Left ventricle myocardium inferior (tissue), 1 donor: ENCODE measurements at regions not wholly inside any gene's neighbourhood (a gene's known extent, or its start where the extent isn't known, plus 50 kb on each side); places are given as distances from the start of the nearest gene placed in this dataset.

Experiments used
- DNase-seq: peaks from one replicate; pipeline ENCODE4 v3.0.0-alpha.2; 2020
- H3K27ac ChIP-seq: fragments of 200-600 bp; replicated peaks from 2 replicates; pipeline ENCODE4 v1.8.0; 2021
- H3K27me3 ChIP-seq: fragments of 200-600 bp; 2 replicates; pipeline ENCODE4 v1.8.0; 2021; ENCODE audit warnings: low read depth
- H3K36me3 ChIP-seq: fragments of 200-600 bp; 2 replicates; pipeline ENCODE4 v1.8.0; 2021
- H3K4me1 ChIP-seq: fragments of 200-600 bp; 2 replicates; pipeline ENCODE4 v1.8.0; 2021
- H3K4me3 ChIP-seq: fragments of 200-600 bp; 2 replicates; pipeline ENCODE4 v1.8.0; 2021; ENCODE audit warnings: mild to moderate bottlenecking, moderate library complexity
- H3K9me3 ChIP-seq: fragments of 200-600 bp; replicated peaks from 2 replicates; pipeline ENCODE4 v1.8.0; 2021
- intact Hi-C: fragments of 100-400 bp; cut with micrococcal nuclease; formaldehyde crosslinking; loops from one replicate; pipeline ENCODE4 v1.11.0; 2022
- TF ChIP-seq, protein P1 (sequence below): fragments of 200-600 bp; IDR thresholded peaks from 2 replicates; pipeline ENCODE4 v1.8.0; 2021; ENCODE audit warnings: antibody characterized with exemption, mild to moderate bottlenecking, borderline replicate concordance
- donor health status: DM: no; HTN: yes; CAD: no; lungs with severe emphysema.

DNA sequence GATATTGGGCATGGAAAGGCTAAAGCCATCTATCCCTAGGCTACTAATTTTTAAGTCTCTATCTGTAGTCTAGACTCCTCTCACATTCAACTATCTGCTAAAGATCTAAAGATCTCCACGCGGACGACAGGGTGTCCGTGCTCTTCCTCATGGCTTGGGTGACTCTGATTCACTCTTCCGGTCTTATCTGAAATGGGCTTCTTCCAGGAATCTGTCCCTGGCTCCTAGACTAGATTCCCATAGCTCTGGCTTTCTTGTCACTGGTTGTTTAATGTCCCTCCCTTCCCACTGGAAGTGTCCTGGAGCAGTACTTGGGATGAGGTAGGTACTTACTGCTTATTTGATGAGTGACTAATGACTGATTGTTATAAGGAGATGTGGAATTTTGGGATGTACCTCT is 62.0 kb upstream of the PODXL start:
- H3K36me3 ChIP-seq = no peaks in the 10 kb centered on the region
- no peaks in the 10 kb centered on the region for H3K27me3 ChIP-seq
- H3K27ac ChIP-seq = no peak overlapping the region
- intact Hi-C loops = no loop called here
- H3K4me3 ChIP-seq = no peak overlapping the region
- no peaks in the 10 kb centered on the region for H3K9me3 ChIP-seq
- DNase-seq = no peak
- TF ChIP-seq, protein P1, sequence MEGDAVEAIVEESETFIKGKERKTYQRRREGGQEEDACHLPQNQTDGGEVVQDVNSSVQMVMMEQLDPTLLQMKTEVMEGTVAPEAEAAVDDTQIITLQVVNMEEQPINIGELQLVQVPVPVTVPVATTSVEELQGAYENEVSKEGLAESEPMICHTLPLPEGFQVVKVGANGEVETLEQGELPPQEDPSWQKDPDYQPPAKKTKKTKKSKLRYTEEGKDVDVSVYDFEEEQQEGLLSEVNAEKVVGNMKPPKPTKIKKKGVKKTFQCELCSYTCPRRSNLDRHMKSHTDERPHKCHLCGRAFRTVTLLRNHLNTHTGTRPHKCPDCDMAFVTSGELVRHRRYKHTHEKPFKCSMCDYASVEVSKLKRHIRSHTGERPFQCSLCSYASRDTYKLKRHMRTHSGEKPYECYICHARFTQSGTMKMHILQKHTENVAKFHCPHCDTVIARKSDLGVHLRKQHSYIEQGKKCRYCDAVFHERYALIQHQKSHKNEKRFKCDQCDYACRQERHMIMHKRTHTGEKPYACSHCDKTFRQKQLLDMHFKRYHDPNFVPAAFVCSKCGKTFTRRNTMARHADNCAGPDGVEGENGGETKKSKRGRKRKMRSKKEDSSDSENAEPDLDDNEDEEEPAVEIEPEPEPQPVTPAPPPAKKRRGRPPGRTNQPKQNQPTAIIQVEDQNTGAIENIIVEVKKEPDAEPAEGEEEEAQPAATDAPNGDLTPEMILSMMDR = no peak
- H3K4me1 ChIP-seq = peaks cover 52% of the 10 kb centered on the region

DNA sequence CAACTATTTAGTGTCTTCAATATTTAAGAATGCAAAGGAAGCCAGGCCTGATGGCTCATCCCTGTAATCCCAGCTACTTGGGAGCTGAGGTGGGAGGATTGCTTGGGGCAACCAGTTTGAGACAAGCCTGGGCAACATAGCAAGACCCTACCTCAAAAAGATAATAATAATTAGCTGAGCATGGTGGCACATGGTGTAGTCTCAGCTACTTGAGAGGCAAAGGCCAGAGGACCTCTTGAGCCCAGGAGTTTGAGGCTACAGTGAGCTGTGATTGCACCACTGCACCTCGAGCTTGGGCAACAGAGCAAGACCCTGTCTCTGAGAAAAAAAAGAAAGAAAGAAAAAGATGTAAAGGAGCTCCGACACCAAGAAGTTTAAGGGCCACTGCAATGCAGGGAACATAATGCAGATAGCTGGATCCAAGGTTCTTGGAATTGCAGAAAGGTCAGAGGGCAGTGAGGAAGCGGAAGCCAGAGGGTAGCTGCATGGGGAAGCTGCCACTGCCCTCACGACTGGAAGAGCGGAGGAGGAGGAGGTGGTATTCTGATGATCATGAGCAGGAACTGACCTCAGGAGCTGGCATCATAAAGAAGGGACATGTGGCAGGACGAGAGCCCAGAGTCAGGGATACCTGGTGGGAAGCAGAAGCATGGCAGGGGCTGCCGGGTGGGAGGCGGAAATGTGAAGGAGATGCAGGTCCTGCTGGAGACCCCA is 60.2 kb upstream of the PODXL start:
- Histone ChIP-seq H3K36me3 (no peaks in the 10 kb centered on the region), H3K9me3 (no peaks in the 10 kb centered on the region), H3K27ac (no peak overlapping the region), H3K4me3 (no peak overlapping the region), H3K27me3 (no peaks in the 10 kb centered on the region), H3K4me1 (peaks cover 35% of the 10 kb centered on the region)
- intact Hi-C loops = no loop called here
- no peak for DNase-seq
- TF ChIP-seq, protein P1 = no peak

DNA sequence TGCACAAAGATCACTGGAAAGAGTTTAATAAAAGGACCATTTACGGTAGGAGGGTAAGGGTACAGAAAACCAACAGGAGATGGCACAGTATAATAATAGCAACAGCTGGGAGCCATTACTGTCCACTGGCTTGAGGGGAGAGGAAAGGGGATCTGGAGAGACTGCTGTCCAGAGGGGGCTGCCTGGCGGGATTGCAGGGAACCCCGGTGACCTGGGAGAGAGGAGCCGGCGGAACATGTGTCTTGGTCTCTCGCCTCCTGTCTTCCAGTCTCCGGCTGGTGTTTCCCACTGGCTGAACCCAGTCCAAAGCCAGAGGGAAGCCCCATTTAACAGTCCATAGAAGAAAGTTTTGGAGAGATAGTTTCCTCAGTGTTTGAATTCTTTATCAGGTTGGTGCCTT is 57.5 kb upstream of the PODXL start:
- no peak for DNase-seq
- Histone ChIP-seq H3K4me3 (no peak overlapping the region), H3K27ac (peak overlapping the region; percentile 76), H3K36me3 (no peaks in the 10 kb centered on the region), H3K4me1 (peaks cover 12% of the 10 kb centered on the region), H3K27me3 (no peaks in the 10 kb centered on the region), H3K9me3 (no peaks in the 10 kb centered on the region)
- intact Hi-C loops = no loop called here
- TF ChIP-seq, protein P1 = no peak

DNA sequence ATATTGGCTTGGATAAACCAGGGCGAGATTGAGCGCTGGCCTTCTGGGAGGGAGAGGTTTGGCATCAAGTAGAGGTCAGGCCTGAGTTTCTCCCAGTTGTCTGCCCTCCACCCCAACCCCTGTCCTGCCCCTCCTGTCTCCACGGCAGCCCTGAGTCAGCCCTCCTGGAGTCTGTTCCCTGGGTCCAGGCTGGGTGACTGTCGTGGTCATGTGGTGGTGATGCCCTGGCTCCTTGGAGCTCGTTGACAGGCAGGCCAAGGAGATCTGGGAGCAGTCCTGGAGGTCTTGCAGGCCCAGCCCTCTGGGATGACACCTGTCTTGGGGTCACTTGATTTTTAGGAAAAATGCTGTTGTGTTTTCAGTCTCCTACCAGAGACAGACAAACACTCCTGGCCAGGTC is 53.6 kb upstream of the PODXL start:
- DNase-seq = no peak
- Histone ChIP-seq H3K9me3 (no peaks in the 10 kb centered on the region), H3K36me3 (no peaks in the 10 kb centered on the region), H3K4me3 (no peak overlapping the region), H3K27me3 (no peaks in the 10 kb centered on the region), H3K4me1 (peaks cover 30% of the 10 kb centered on the region), H3K27ac (no peak overlapping the region)
- TF ChIP-seq, protein P1 = no peak
- intact Hi-C loops = no loop called here

DNA sequence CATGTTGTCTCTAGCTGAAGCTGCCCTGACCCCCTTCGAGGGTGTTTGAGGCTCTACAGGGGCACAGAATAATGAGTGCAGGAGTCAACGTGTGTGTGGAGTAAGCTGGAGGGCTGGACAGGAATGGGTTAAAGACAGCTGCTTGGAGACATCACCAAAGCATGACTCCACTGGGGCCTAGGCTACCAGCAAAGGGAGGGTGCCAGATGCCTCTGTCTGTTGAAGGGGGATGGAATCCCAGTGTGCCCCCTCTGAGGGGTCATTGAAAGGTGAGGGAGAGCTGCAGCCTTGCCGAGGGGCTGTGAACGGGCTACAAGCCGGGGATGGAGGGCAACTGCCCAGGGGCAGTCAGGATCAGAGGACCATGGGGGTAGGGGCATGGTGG is 51.7 kb upstream of the PODXL start:
- no peaks in the 10 kb centered on the region for H3K36me3 ChIP-seq
- DNase-seq = no peak
- no peaks in the 10 kb centered on the region for H3K27me3 ChIP-seq
- peaks cover 42% of the 10 kb centered on the region for H3K4me1 ChIP-seq
- no peaks in the 10 kb centered on the region for H3K9me3 ChIP-seq
- TF ChIP-seq, protein P1 = no peak
- intact Hi-C loops = no loop called here
- H3K4me3 ChIP-seq = no peak overlapping the region
- no peak overlapping the region for H3K27ac ChIP-seq
